IMR-90 (cell line): ENCODE measurements at regions not wholly inside any gene's neighbourhood (a gene's known extent, or its start where the extent isn't known, plus 50 kb on each side); places are given as distances from the start of the nearest gene placed in this dataset.

Experiments
- ATAC-seq: fragments of 200-7000 bp; cut with Tn5 transposase; 2 replicates; pipeline ENCODE4 v1.9.1; 2020; ENCODE audit warnings: low read depth, mild to moderate bottlenecking, moderate library complexity
- BruUV-seq: library from RNA; stranded (reverse); fragments of 400-500 nt; replicated peaks from 2 replicates; lab custom pipeline; 2021; lab: Mats Ljungman, UMichigan
- CTCF ChIA-PET: fragments of 300-600 bp; formaldehyde crosslinking; extraction: SDS; loops from one replicate; lab custom pipeline; 2021; ENCODE audit warnings: antibody characterized with exemption; lab: Yijun Ruan, JAX
- POLR2A ChIA-PET: fragments of 300-600 bp; sonication (Branson Sonifier 250); formaldehyde crosslinking; loops from one replicate; lab custom pipeline; 2022; ENCODE audit warnings: antibody characterized with exemption; ENCODE audit not compliant: unreplicated experiment; lab: Charles Lee
- DNase-seq: peaks from one replicate; pipeline ENCODE4 v3.0.0; 2013
- H2AFZ ChIP-seq: replicated peaks from 2 replicates; pipeline ENCODE3; 2013; ENCODE audit warnings: low read length, mild to moderate bottlenecking; ENCODE audit not compliant: poor library complexity
- H2AK5ac ChIP-seq: 2 replicates; pipeline ENCODE4 v1.6.1; 2013; ENCODE audit warnings: low read depth, low read length, inconsistent platforms
- H2AK9ac ChIP-seq: replicated peaks from 2 replicates; pipeline ENCODE3; 2013; ENCODE audit warnings: mild to moderate bottlenecking, low read depth, low read length, moderate library complexity; ENCODE audit not compliant: poor library complexity
- H2BK120ac ChIP-seq: 2 replicates; pipeline ENCODE4 v1.6.1; 2013; ENCODE audit warnings: low read depth, low read length, inconsistent platforms
- H2BK15ac ChIP-seq: 3 replicates; pipeline ENCODE4 v1.6.1; 2013; ENCODE audit warnings: low read depth, low read length, inconsistent platforms
- H2BK20ac ChIP-seq: 2 replicates; pipeline ENCODE4 v1.6.1; 2013; ENCODE audit warnings: low read depth, mild to moderate bottlenecking, inconsistent platforms, low read length, moderate library complexity
- H2BK5ac ChIP-seq: 2 replicates; pipeline ENCODE4 v1.6.1; 2013; ENCODE audit warnings: mild to moderate bottlenecking, low read depth, low read length, inconsistent platforms; ENCODE audit not compliant: poor library complexity, severe bottlenecking
- H3K14ac ChIP-seq: replicated peaks from 2 replicates; pipeline ENCODE4 v1.6.1; 2013; ENCODE audit warnings: low read depth, low read length, inconsistent platforms
- H3K18ac ChIP-seq: 2 replicates; pipeline ENCODE4 v1.6.1; 2013; ENCODE audit warnings: low read depth, low read length, control low read depth
- H3K23ac ChIP-seq: 2 replicates; pipeline ENCODE4 v1.6.1; 2013; ENCODE audit warnings: low read depth, low read length, inconsistent platforms
- H3K27ac ChIP-seq: 2 replicates; pipeline ENCODE4 v1.5.1; 2013; ENCODE audit warnings: mild to moderate bottlenecking, control low read depth, low read length; ENCODE audit not compliant: insufficient read depth
- H3K27me3 ChIP-seq: 2 replicates; pipeline ENCODE4 v1.6.1; 2013; ENCODE audit warnings: low read length; ENCODE audit not compliant: control insufficient read depth, insufficient read depth
- H3K36me3 ChIP-seq: 2 replicates; pipeline ENCODE4 v1.6.1; 2013; ENCODE audit warnings: low read length, mixed read lengths; ENCODE audit not compliant: control insufficient read depth, insufficient read depth
- H3K4ac ChIP-seq: 2 replicates; pipeline ENCODE4 v1.6.1; 2013; ENCODE audit warnings: low read depth, low read length, inconsistent platforms
- H3K4me1 ChIP-seq: 2 replicates; pipeline ENCODE4 v1.6.1; 2013; ENCODE audit warnings: low read length, mixed read lengths; ENCODE audit not compliant: control insufficient read depth, insufficient read depth
- H3K4me2 ChIP-seq: 2 replicates; pipeline ENCODE4 v1.6.1; 2013; ENCODE audit warnings: low read depth, mild to moderate bottlenecking, control low read depth, low read length, moderate library complexity
- H3K4me3 ChIP-seq: 2 replicates; pipeline ENCODE4 v1.5.1; 2013; ENCODE audit warnings: low read depth, mild to moderate bottlenecking, control low read depth, low read length, moderate library complexity; ENCODE audit not compliant: insufficient read depth
- H3K56ac ChIP-seq: 2 replicates; pipeline ENCODE4 v1.6.1; 2013; ENCODE audit warnings: low read length, inconsistent platforms; ENCODE audit not compliant: insufficient read depth; ENCODE audit errors: extremely low read depth
- H3K79me1 ChIP-seq, 2 experiments: 2 replicates each; pipeline ENCODE4 v1.6.1; 2013; ENCODE audit warnings: low read length in 2 of 2, inconsistent platforms in 1 of 2, low read depth in 1 of 2
- H3K9ac ChIP-seq: 2 replicates; pipeline ENCODE4 v1.6.1; 2013; ENCODE audit warnings: low read depth, low read length, control low read depth
- H3K9me1 ChIP-seq: 2 replicates; pipeline ENCODE4 v1.6.1; 2013; ENCODE audit warnings: low read length, inconsistent platforms; ENCODE audit not compliant: insufficient read depth
- H3K9me3 ChIP-seq: 2 replicates; pipeline ENCODE4 v1.6.1; 2013; ENCODE audit warnings: low read length; ENCODE audit not compliant: control insufficient read depth, insufficient read depth
- H4K20me1 ChIP-seq: 2 replicates; pipeline ENCODE4 v1.6.1; 2013; ENCODE audit warnings: low read length, inconsistent platforms; ENCODE audit not compliant: insufficient read depth
- H4K5ac ChIP-seq: 2 replicates; pipeline ENCODE4 v1.6.1; 2013; ENCODE audit warnings: mild to moderate bottlenecking, low read depth, low read length, control low read depth
- H4K8ac ChIP-seq, 2 experiments: 2 replicates each; pipeline ENCODE4 v1.6.1; 2013; ENCODE audit warnings: low read depth in 2 of 2, low read length in 2 of 2, control low read depth in 1 of 2, inconsistent platforms in 1 of 2
- H4K91ac ChIP-seq: 2 replicates; pipeline ENCODE4 v1.6.1; 2013; ENCODE audit warnings: low read depth, low read length, inconsistent platforms; ENCODE audit not compliant: insufficient read depth
- CEBPB ChIP-seq: IDR thresholded peaks from 2 replicates; pipeline ENCODE4 v1.6.1; 2012; ENCODE audit warnings: low read depth, low read length, improper control_type of control experiment
- CTCF ChIP-seq: conservative IDR thresholded peaks from 2 replicates; pipeline ENCODE4 v1.5.1; 2012; ENCODE audit warnings: mild to moderate bottlenecking, low read depth, low read length, improper control_type of control experiment
- MXI1 ChIP-seq: IDR thresholded peaks from 2 replicates; pipeline ENCODE4 v1.6.1; 2012; ENCODE audit warnings: low read depth, mild to moderate bottlenecking, low read length, moderate library complexity, borderline replicate concordance
- POLR2A ChIP-seq: IDR thresholded peaks from 2 replicates; pipeline ENCODE4 v1.6.1; 2012; ENCODE audit warnings: mild to moderate bottlenecking, low read depth, low read length
- RFX5 ChIP-seq: IDR thresholded peaks from 2 replicates; pipeline ENCODE4 v1.8.0; 2012; ENCODE audit warnings: low read depth, mild to moderate bottlenecking, low read length, moderate library complexity
- WGBS, 2 experiments: methylation state at CpG; one replicate each; pipeline versions ENCODE4 v1.1.5 to v1.1.7; 2013; ENCODE audit warnings: missing lambda C conversion rate in 2 of 2; ENCODE audit not compliant: insufficient read length in 1 of 2; ENCODE audit errors: extremely low coverage in 2 of 2; 5-methylcytosine and 5-hydroxymethylcytosine counted together
- dilution Hi-C: fragments of 300-500 bp; cut with HindIII; formaldehyde crosslinking; loops from one replicate; pipeline ENCODE4 v1.14.3; 2018; ENCODE audit warnings: low sequenced_read_pairs; ENCODE audit not compliant: unreplicated experiment
- in situ Hi-C: fragments of 300-500 bp; cut with MboI; formaldehyde crosslinking; loops from 3 replicates; pipeline ENCODE4 v1.14.3; 2019; ENCODE audit warnings: low sequenced_read_pairs, inconsistent platforms, mixed read lengths
- intact Hi-C: fragments of 100-400 bp; cut with micrococcal nuclease; formaldehyde crosslinking; loops from 2 replicates; pipeline ENCODE4 v1.10.0; 2022

DNA sequence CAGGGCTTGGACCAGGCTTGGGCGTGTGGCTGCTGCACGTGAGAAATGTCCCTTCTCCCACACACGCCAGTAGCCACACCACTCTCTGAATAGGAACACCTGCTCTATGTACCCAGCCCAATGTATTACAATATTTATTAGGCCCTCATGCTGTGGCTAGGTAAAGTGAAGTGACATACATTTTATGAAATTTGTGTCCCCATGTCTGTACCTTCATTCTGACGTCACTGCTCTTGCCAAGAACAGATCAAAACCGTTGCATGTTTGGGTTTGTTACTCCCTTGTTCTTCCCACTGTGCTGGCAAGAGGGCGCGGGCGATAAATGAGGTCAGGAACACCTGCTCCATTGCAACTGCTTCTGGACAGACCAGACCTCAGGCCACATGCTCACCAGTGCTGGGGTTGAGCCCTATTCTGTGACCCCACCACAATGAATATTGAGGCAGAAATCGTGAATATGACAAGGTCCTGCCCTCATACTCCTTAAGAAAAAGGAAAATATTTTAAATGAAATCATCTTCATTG, 436.4 kb upstream of the SALL3 start:
- TF ChIP-seq MXI1 (no peak), CEBPB (no peak), RFX5 (no peak), CTCF (no peak), POLR2A (no peak)
- H3K36me3 ChIP-seq: no peaks in the 10 kb centered on the region
- WGBS, 2 experiments: 0% methylated on average over 2 of the region's 9 CpGs; no CpG with 5 or more reads in 1 of the 2 experiments

More for the DNA sequence above, 436.4 kb upstream of the SALL3 start:
- H2BK120ac ChIP-seq: no peak overlapping the region
- no peak overlapping the region for H2BK15ac ChIP-seq
- H3K23ac ChIP-seq: no peak overlapping the region
- dilution Hi-C loops (no loop called here), in situ Hi-C loops (no loop called here), intact Hi-C loops (no loop called here)
- no peak overlapping the region for H2AK9ac ChIP-seq
- no peak overlapping the region for H4K91ac ChIP-seq
- no peak overlapping the region for H3K56ac ChIP-seq
- no peak for ATAC-seq
- H3K9ac ChIP-seq: no peak overlapping the region
- POLR2A ChIA-PET: no interaction called here
- H4K20me1 ChIP-seq: no peaks in the 10 kb centered on the region
- H3K79me1 ChIP-seq: no peaks in the 10 kb centered on the region
- peaks cover 48% of the 10 kb centered on the region for H3K9me3 ChIP-seq
- no peak overlapping the region for H3K14ac ChIP-seq
- no TSS peak for BruUV-seq
- H3K18ac ChIP-seq: no peak overlapping the region
- H3K27ac ChIP-seq: no peak overlapping the region
- no peak overlapping the region for H4K8ac ChIP-seq
- CTCF ChIA-PET: no interaction called here
- H2BK20ac ChIP-seq: no peak overlapping the region
- no peak overlapping the region for H3K4ac ChIP-seq
- H3K4me1 ChIP-seq: no peaks in the 10 kb centered on the region
- no peak overlapping the region for H3K4me2 ChIP-seq
- H3K4me3 ChIP-seq: no peak overlapping the region
- no peaks in the 10 kb centered on the region for H3K27me3 ChIP-seq
- H3K9me1 ChIP-seq: no peaks in the 10 kb centered on the region
- H2AFZ ChIP-seq: no peak overlapping the region
- H4K5ac ChIP-seq: no peak overlapping the region
- no peak overlapping the region for H2BK5ac ChIP-seq
- no peak overlapping the region for H2AK5ac ChIP-seq
- no peak for DNase-seq
